DMS53 (cell line): ENCODE measurements at regions not wholly inside any gene's neighbourhood (a gene's known extent, or its start where the extent isn't known, plus 50 kb on each side); places are given as distances from the start of the nearest gene placed in this dataset.

Experiments used
- DNase-seq: peaks from one replicate; lab custom pipeline; 2025; lab: John Stamatoyannopoulos, UW

DNA sequence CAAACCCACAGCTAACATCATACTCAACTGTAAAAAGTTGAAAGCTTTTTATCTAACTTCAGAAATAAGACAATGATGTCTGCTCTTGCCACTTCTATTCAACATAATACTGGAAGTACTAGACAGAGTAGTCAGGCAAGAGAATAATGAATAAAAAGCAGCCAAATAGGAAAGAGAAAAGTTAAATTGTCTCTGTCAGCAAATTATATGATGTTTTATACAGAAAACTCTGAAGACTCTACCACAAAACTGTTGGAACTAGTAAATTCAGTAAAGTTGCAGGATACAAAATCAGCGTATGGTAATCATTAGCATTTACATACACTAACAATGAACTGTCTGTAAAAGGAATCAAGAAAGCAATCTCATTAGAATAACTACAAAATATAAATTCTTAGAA, 752.9 kb upstream of the CT83 start:
- DNase-seq = no peak

DNA sequence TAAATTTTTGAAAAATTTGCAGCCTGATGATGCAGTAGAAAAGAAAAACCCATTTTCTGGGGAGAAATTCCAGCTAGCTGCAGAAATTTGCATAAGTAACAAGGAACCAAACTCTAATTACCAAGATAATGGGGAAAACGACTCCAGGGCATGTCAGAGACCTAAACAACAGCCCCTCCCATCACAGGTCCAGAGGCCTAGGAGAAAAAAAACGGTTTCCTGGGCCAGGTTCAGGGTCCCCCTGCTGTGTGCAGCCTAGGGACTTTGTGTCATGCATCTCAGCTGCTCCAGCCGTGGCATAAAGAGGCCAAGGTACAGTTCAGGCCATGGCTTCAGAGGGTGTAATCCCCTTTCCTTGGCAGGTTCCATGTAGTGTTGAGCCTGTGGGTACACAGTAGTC, 733.7 kb upstream of the CT83 start:
- no peak for DNase-seq

DNA sequence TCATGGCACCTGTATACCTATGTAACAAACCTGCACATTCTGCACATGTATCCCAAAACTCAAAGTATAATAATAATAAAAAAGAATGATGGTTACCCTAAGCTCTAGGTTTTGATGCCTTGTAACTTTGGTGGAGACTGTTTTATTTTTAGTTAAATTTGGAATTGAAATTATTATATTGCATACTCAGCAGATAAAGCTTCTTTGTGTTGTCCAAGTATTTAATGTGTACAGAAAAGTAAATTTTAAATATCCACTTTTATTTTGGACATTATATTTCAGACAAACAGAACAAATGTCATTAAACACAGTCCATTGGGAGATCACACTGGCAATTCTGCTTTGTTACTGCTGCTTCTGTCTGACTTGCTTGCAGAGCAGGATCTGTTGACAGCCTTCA, 684.5 kb upstream of the CT83 start:
- DNase-seq = no peak

DNA sequence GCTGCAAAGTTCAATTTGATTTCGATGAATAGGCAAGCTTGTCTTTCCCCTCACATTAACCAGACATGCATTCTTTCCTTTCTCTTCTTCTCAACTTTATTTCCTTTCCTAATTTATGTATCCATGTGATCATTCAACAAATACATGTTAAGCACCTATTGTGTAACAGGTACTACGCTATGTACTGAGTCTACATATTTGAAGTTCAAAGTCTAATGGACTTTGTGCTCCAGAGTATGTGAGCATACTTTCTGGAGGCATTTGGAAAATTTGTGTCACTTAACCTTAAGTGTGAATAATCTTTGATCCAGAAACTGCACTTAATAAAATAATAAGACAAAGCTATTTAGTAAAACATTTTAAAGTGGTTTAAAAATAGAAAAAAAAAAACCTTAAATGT, 675.3 kb upstream of the CT83 start:
- DNase-seq = peak; percentile 35

DNA sequence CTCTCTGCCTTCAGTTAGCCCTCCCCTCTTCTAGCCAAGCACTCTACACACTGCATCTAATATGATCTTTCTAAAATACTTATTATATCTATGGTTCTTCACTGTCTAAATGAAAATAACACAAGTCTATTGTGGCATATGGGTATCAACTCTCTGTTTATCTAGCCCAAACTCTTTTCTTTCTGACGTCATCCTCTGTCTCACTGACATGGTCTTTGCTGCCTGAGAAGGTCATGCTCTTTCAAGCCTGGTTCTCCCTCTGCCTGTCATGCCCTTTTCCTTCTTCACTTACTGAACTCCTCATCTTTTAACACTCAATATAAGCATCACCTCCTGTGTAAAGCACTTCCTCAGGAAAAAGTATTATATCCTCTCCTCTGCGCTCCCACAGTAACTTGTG, 672.2 kb upstream of the CT83 start:
- no peak for DNase-seq

DNA sequence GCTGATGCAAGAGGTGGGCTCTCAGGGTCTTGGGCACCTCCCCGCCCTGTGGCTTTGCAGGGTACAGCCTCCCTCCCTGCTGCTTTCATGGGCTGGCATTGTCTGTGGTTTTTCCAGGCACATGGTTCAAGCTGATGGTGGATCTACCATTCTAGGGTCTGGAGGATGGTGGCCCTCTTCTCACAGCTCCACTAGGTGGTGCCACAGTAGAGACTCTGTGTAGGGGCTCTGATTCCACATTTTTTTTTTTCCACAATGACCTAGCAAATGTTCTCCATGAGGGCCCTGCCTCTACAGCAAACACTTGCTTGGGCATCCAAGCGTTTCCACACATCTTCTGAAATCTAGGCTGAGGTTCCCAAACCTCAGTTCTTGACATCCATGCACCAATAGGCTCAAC, 657.9 kb upstream of the CT83 start:
- DNase-seq = peak; percentile 69

DNA sequence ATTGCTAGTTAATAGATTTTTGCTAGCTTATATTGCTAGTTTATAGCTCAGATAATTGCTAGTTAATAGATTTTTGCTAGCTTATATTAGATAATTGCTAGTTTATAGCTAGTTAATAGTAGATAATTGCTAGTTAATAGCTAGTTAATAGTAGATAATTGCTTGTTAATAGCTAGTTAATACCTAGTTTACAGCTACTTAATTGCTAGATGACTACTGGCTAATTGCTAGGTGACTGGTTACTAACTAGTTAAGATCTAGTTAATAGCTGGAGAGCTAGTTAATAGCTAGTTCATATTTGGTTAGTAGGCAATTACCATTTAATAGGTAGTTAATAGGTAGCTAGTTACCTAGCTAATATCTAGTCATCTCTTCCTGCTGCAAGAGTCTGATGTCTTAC, 633.8 kb upstream of the CT83 start:
- DNase-seq = no peak

DNA sequence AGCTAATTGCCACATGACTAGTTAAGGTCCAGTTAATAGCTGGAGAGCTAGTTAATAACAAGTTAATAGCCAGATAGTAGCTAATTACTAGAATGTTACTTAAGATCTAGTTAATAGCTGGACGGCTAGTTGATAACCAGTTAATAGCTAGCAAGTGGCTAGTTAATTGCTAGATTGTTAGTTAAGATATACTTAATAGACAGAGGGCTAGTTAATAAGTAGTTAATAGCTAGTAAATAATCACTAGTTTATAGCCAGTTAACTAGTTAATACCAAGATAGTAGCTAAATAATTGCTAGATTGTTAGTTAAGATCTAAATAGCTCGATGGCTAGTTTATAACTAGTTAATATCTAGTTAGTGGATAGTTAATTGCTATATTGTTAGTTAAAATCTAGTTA, 632.6 kb upstream of the CT83 start:
- DNase-seq = no peak

DNA sequence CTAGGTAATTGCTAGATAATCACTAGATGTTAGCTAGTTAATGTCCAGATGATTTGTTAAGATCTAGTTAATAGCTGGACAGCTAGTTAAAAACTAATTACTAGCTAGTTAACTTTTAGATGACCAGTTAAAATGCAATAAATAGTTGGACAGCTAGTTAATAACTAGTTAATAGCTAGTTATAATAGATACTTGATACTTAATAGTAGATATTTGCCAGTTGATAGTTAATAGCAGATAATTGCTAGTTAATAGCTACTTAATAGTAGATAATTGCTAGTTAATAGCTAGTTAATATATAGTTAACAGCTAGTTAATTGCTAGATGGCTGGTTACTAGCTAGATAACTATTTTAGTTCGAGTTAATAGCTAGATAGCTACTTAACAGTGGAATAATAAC, 631.4 kb upstream of the CT83 start:
- no peak for DNase-seq

DNA sequence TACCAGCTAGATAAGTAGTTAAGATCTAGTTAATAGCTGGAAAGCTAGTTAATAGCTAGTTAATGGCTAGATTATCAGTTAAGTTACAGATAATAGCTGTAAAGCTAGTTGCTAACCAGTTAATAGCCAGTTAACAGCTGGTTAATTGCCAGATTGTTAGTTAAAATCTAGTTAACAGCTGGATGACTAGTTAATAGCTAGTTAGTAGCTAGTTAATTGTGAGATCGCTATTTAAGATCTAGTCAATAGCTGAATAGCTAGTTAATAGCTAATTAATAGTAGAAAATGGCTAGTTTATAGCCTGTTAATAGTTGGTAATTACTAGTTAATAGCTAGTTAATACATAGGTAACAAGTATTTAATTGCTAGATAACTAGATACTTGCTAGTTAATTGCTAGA, 630.5 kb upstream of the CT83 start:
- DNase-seq = no peak

DNA sequence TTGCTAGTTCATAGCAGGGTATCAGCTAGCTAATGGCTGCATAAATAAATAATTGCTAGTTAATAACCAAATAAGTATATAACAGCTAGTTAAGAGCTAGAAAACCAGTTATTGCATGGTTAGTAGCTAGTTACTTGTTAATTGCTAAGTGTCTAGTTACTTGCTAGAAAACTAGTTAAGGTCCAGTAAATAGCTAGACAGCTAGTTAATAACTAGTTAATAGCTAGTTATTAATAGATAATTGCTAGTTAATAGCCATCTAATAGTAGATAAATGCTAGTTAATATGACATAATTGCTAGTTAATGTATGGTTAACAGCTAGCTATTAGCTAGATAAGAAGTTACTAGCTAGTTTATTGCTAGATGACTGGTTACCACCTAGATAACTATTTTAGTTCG, 629.9 kb upstream of the CT83 start:
- no peak for DNase-seq

DNA sequence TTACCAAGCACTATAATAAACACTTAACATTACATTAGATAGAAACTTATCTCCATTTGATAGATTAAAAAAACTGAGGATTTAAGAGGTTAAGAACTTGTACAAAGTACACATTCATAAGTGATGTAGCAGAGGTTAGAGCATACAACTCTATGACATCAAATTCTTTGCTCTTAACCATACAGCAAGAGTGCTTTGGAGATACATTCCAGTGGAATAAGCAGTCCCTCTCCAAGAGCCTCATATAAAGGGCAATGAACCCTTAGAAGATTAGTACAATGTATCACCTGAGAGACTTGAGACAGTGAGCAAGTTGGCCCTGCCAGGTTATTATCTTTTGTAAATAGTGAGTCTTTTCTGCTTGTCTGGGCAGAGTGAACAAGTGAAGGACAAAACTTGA, 600.4 kb upstream of the CT83 start:
- no peak for DNase-seq

DNA sequence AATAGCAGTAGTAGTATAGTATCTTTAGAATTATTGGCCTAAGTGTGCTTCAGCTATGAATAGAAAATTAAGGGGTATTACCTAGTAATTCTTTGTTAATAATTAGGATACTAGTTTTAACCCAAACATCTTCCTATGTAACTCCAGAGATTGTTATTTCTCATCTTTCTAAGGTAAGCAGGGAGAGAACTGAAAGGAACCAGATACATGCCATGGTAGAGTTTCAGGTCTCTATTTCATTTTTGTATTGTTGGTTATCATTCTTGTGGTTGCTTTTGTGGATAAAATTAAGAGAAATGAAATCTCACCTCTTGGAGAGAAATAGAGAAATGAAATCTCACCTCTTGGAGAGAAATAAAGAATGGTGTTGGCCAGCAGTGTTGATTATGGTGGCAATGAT, 597.1 kb upstream of the CT83 start:
- DNase-seq = no peak

DNA sequence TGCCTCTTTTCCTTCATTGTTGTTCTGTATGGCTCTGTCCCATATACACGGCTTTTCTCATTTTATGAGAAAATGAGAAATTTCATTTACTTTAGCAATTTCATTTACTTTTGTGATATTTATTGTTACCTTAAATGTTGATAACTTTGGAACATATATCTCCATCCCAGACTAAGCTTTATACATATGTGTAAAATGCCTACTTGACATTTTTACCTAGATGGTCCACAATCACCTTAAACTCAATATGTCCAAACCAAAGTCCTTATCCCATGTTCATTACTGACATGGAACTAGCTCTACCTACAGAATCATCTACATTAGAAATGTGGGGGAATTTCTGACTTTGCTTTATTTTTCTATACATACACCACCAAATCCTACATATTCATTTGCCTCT, 590.5 kb upstream of the CT83 start:
- no peak for DNase-seq

DNA sequence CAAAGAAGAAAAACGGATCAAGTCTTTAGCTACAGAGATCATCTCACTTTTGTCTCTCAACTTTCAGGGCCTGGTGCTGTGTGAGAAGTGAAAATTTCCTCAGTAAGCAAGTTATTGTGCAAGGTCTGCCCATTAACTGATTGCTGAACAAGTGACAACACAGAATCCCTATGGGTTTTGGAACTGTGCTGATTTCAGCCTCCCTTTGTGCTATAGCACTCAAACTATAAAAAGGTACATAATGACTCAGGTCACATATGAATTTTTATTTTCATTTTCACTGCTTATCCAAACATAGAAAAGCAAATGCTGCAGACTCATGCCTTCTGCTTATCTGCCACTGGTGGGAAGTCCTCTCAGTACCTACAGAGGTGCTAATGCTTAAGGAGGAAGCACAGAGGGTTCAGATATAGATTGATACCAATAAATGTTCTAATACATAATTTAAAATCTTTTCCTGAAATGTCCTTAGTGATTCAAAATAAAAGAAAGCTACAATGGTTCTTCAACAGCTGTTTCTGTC, 576.2 kb upstream of the CT83 start:
- DNase-seq = peak; percentile 50

DNA sequence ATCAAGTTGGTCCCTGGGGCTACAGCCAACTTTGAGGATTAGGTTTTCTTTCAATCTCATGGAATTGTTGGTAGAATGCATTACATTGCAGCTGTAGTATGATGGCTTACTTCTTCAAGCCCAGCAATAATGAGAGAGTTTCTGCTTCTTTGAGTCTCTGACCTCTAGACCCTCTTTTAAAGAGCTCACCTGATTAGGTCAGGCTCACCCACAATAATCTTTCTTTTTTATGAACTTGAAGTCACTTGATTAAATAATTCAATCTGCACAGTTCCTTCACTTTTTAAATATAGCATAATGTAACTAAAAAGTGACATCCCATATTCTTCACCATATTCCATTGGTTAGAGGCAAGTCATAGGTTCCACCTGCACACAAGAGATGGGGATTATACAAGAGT, 547.5 kb upstream of the CT83 start:
- no peak for DNase-seq

DNA sequence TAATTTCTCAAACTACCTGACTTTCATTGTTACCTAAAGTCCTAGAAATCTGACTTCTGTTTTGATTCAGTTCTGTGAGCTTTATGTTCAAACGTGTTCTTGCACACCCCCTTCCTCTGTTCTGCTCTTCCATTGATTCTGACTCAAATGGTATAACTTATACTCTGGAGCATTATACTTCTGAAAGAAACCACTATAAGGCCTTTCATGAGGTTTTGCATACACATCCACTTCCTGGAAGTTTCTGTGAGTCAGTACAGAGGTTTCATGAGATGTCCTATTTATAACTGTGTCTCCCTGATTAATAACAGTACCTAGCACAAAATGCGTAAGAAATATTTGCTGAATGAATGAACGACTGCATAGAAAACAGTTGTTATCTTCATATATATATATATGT, 540.2 kb upstream of the CT83 start:
- DNase-seq = no peak

DNA sequence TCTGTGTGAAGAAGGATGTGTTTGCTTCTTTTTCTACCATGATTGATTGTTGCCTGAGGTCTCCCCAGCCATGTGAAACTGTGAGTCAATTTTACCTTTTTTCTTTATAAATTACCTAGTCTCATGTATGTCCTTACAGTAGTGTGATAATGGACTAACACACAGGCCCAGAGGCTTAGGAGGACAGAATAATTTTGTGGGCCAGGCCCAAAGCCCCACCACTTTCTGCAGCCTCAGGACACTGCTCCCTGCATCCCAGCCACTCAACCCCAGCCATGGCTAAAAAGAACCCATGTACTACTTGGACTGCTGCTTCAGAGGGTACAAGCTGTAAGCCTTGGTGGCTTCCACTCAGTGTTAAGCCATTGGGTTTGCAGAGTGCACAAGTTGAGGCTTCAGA, 512.7 kb upstream of the CT83 start:
- DNase-seq = no peak

DNA sequence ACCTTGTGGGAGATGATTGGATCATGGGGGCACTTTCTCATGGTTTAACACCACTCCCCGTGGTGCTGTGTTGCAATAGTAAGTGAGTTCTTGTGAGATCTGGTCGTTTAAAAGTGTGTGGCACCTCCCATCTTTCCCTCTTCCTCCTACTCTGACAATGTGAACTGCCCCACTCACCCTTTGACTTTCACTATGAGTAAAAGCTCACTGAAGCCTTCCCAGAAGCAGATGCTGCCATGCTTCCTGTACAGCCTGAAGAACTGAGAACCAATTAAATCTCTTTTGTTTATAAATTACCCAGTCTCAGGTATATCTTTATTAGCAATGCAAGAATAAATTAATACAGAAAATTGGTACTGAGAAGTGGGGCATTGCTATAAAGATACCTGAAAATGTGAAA, 509.6 kb upstream of the CT83 start:
- DNase-seq = no peak

DNA sequence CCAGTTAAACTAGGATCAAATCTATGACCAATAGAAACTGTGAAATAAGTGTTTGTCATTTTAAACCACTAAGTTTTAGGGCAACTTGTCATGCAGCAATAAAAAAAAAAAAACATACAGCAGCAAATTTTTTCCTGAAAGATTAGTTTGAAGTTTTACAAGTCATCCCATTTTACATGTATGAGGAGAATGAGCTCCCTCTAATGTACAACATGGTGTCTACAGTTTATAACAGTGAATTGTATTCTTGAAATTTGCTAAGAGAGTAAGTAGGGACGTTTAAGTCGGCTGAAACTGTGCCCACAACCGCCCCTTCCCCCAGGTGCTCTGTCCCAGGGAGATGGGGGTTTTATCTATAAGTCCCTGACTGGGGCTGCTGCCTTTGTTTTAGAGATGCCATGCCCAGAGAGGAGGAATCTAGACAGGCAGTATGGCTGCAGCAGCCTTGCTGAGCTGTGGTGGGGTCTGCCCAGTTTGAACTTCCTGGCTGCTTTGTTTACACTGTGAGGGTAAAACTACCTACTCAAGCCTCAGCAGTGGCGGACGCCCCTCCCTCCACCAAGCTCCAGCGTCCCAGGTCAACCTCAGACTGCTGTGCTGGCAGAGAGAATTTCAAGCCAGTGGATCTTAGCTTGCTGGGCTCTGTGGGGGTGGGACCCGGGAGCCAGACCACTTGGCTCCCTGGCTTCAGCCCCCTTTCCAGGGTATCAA, 499.3 kb upstream of the CT83 start:
- DNase-seq = peak; percentile 56

DNA sequence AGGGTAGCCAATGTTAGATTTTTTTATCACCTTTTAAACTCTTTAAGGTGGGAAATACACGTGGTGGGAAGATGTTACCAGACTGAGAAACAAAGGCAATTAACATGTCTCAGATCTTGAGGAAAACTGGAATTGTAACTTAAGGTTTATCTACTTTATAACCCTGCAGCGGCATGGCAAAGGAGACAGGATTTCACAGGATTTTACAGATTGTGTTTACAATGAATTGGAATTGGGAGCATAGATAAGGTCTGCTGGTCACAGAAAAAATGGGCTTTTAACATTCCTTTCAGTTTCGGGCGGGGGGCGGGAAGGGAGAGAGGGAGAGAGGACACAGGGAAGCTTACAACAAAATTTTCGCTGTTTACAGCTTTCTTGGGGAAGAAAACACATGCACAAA, 467.5 kb upstream of the CT83 start:
- no peak for DNase-seq

DNA sequence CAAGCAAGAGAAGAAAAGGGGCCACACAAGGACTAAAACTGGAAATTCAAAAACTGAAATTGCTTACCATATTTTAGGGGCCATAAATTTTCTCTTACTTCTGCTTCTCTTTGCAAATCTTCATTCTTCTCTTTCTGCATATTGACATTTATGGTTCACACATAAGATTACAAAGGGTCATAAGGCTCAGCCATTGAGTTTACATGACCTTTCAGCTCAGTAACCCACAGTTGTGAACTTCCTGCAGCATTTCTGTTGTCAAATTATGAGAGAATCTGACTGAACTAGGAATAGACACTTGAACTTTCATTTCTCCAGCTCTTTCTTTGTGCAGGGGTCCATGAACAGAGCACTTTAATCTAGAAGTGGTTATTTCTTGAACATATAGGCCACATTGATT, 434.8 kb upstream of the CT83 start:
- no peak for DNase-seq

DNA sequence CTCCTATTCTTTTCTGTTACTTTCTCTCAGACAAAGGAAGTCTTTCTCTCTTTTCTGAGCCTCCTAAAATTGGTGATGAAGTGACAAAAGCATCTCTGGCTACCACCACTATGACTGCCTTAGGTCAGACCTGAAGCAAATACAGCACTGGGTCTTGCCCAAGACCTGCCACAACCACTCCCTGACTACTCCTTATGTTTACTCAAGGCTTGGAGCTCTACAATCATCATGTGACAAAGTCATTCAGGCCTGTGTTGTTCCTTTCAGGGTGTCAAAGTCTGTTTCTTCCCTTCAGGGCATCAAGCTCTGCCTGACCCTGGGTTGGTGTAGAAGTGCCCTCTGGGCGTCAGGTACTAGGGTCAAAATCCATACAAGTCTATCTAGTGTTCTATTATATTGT, 419.2 kb upstream of the CT83 start:
- no peak for DNase-seq

DNA sequence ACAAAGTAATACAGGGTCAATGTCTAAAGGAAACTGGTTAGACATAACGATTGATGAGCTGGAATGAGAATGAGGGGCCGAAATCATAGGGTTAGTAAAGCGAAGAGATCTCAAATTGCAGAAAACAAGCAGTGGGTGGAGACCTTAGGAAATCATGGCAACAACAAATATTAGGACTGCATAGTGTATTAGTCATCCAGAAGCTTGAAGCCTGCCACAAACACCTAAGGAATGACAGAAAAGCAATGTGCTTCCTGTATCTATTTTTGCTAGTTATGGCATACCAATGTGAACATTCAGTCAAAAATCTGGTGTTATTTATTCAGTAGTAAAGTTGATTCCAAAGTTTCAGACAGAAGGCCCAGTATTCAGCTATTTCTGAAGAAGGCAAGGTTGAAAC, 410.9 kb upstream of the CT83 start:
- DNase-seq = peak; percentile 57

DNA sequence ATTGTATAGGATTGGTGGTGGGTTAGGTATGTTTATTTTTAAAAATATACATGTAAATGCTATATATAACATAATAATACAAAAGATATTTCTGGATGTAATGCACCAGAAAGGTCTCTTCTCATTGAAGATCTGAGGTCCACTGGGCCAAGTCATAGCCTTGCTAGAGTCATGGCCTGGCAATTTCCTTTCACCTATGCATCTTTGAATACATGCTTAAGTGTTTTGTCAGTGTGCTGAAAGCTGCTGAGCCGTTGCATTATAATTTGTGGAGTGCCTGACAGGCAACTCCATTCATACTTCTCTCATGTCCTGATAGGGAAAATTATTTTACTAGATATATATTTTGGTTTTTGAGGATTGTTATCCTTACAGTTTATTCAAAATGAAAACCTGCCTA, 410.2 kb upstream of the CT83 start:
- DNase-seq = no peak
